Fibroblast of villous mesenchyme (primary cell): ENCODE measurements at regions not wholly inside any gene's neighbourhood (a gene's known extent, or its start where the extent isn't known, plus 50 kb on each side); places are given as distances from the start of the nearest gene placed in this dataset.
"Not testable (repeated sequence)": the region's sequence is repeated elsewhere in the genome, so short reads cannot be mapped to it uniquely, and the experiment has no call there.

ENCODE experiments used
- DNase-seq: peaks from one replicate; pipeline ENCODE4 v3.0.0-alpha.2; 2010; ENCODE audit warnings: low read depth
- H3K4me3 ChIP-seq: 2 replicates; pipeline ENCODE4 v1.5.1; 2011; ENCODE audit warnings: low read depth, mild to moderate bottlenecking, low read length
- TF ChIP-seq, protein P1 (sequence below): IDR thresholded peaks from 2 replicates; pipeline ENCODE4 v1.5.1; 2012; ENCODE audit warnings: low read depth, mild to moderate bottlenecking, low read length; ENCODE audit not compliant: insufficient read depth

DNA sequence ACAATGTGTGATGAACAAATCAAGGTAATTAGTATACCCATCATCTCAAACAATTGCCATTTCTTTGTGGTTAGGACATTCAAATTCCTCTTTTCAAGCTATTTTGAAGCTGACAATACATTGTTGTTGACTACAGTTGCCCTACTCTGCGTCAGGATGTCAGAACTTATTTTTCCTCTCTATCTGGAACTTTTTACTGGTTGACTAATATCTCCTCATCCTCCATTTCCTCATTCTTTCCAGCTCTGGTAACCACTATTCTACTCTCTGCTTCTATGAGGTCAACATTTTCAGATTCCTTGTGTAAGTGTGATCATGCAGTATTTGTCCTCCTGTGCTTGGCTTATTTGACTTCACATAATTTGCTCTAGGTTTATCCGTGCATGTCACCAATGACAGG, 240.5 kb upstream of the HS3ST1 start:
- no peak overlapping the region for H3K4me3 ChIP-seq
- TF ChIP-seq, protein P1, sequence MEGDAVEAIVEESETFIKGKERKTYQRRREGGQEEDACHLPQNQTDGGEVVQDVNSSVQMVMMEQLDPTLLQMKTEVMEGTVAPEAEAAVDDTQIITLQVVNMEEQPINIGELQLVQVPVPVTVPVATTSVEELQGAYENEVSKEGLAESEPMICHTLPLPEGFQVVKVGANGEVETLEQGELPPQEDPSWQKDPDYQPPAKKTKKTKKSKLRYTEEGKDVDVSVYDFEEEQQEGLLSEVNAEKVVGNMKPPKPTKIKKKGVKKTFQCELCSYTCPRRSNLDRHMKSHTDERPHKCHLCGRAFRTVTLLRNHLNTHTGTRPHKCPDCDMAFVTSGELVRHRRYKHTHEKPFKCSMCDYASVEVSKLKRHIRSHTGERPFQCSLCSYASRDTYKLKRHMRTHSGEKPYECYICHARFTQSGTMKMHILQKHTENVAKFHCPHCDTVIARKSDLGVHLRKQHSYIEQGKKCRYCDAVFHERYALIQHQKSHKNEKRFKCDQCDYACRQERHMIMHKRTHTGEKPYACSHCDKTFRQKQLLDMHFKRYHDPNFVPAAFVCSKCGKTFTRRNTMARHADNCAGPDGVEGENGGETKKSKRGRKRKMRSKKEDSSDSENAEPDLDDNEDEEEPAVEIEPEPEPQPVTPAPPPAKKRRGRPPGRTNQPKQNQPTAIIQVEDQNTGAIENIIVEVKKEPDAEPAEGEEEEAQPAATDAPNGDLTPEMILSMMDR: no peak
- peak; percentile 4 for DNase-seq

DNA sequence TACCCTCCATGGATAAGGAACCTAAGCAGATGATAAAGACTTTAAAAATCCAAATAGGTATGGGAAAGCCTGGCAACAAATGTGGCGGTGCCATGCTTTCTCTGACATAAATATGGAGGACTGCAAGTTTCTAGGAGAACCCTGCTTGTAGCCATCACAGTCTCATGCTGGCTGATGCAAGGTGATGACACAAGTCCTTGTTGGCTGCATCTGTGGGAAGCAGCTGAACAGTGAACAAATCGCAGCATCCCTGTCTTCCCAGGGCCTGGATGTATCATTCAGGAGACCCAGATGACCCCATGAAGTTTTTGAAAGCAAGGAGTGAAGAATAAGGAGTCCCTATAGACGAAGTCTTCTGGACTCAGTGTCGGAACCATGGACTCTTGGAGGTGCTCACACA, 234.4 kb upstream of the HS3ST1 start:
- no peak for DNase-seq
- TF ChIP-seq, protein P1: no peak

DNA sequence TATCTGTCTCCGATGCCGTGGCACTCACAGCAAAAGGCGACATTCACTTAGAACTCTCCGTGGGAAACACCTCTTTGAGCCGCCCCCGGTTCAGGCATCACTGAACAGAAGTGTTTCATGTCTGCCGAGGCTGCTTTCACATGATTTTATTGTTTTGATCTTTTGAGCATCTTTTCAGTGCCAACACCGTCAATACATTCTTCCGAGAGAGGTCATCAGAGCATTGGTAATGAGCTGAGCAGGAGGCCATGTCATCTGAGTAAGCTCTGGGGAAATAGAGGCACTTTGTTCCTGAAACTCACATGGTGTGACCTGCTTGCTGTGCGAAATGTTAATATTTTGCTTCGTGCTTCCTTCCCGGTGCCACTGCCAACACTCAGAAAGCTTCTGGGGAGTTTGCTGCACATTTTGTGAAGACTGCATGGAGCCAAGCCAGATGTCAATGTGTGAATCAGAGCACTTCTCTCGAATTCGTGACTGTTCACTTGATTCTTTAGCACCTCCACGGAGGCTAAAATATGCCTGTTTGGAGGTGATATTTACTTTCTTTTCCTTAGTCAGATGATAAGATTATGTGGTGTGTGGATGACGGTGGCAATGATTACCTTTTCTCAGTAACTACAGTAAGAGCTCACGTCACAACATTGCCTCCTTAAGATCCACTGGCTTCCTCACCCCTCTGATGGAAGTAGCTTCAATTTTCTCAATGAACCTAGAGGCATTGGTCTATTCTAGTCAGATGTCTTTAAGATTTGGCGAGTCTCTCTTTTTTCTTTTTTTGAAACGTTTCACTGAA, 222.3 kb upstream of the HS3ST1 start:
- TF ChIP-seq, protein P1: no peak
- peak; percentile 7 for DNase-seq
- no peak overlapping the region for H3K4me3 ChIP-seq

More for the DNA sequence above, 234.4 kb upstream of the HS3ST1 start:
- no peak overlapping the region for H3K4me3 ChIP-seq

DNA sequence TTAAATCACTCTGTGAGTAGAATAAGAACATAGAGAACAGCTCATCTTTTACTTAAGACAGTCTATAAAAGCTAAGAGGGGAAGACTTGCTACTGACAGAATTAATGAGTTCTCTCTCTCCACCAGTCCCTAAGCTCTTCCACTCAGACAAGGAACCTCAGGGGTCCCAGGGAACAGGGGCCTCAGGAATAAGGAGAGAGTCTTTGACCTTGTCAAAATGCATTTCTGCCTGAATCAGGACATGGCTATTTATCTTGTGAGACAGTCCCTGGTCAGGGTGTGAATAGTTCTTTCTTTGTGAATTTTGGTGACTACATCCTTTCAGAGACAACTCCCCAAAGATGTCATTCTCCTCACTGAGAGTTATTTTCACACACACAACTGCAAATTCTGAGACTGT, 218.7 kb upstream of the HS3ST1 start:
- TF ChIP-seq, protein P1: no peak
- H3K4me3 ChIP-seq: no peak overlapping the region
- no peak for DNase-seq

DNA sequence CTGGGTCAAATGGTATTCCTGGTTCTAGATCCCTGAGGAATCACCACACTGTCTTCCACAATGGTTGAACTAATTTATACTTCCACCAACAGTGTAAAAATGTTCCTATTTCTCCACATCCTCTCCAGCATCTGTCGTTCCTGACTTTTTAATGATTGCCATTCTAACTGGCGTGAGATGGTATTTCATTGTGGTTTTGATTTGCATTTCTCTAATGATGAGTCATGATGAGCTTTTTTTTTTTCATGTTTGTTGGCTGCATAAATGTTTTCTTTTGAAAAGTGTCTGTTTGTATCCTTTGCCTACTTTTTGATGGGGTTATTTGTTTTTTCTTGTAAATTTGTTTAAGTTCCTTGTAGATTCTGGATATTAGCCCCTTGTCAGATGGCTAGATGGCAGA, 214.4 kb upstream of the HS3ST1 start:
- DNase-seq: peak; percentile 3
- H3K4me3 ChIP-seq: not testable (repeated sequence)

DNA sequence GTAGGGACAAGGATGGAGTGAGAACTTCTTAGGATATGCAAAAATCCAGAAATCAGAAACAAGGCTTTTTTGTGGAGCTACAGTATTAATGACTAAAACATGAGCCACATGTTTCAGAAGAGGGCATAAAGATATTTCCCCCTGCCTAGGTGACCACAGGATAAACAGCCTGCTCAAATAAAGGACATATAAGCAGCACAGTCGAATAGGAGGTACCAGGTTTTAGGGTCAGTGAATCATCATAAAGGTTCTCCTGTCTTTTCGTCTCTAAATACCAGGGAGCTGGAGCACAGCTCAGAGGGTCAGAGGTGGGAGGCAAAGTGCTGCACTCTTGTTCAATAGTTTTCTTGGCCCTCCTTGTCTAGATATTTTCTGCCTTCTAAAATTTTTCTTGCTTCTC, 211.9 kb upstream of the HS3ST1 start:
- DNase-seq: no peak
- TF ChIP-seq, protein P1: no peak
- H3K4me3 ChIP-seq: no peak overlapping the region

DNA sequence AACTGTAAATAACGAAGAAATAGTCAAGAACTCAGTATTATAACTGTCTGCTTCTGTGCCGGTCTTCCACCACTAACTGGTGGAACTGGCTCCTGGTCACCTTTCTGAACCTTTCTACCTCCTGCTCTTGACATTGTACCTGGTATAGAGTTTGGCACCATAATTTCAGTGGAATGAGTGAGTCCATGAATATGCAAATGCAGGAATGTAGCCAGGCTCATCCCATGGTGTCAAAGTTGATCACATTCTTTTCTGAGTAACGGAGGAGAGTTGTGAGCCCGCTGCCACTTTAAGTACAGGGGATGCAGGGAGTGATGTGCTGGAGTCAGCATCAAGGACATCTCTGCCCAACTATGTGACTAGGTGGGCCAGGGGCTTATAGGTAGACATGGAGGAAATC, 207.9 kb upstream of the HS3ST1 start:
- DNase-seq: no peak
- TF ChIP-seq, protein P1: no peak
- H3K4me3 ChIP-seq: no peak overlapping the region
